Ishikawa (cell line): ENCODE measurements at regions not wholly inside any gene's neighbourhood (a gene's known extent, or its start where the extent isn't known, plus 50 kb on each side); places are given as distances from the start of the nearest gene placed in this dataset.

Source experiments
- CEBPB ChIP-seq: IDR thresholded peaks from 2 replicates; pipeline ENCODE4 v1.6.1; 2012
- CREB1 ChIP-seq: IDR thresholded peaks from 2 replicates; pipeline ENCODE4 v1.6.1; 2012; ENCODE audit warnings: low read depth
- EGR1 ChIP-seq: IDR thresholded peaks from 2 replicates; pipeline ENCODE4 v1.6.1; 2012
- EP300 ChIP-seq: IDR thresholded peaks from 2 replicates; pipeline ENCODE4 v1.6.1; 2012; ENCODE audit warnings: borderline replicate concordance
- FOXM1 ChIP-seq: IDR thresholded peaks from 2 replicates; pipeline ENCODE4 v1.6.1; 2012; ENCODE audit warnings: low read depth, borderline replicate concordance
- NFIC ChIP-seq: IDR thresholded peaks from 2 replicates; pipeline ENCODE4 v1.6.1; 2012
- RAD21 ChIP-seq: IDR thresholded peaks from 2 replicates; pipeline ENCODE4 v1.6.1; 2012; ENCODE audit warnings: low read depth
- REST ChIP-seq: IDR thresholded peaks from 2 replicates; pipeline ENCODE4 v1.6.1; 2012; ENCODE audit warnings: low read depth, mild to moderate bottlenecking
- TAF1 ChIP-seq: IDR thresholded peaks from 2 replicates; pipeline ENCODE4 v1.6.1; 2012; ENCODE audit warnings: low read depth, mild to moderate bottlenecking
- TCF12 ChIP-seq: IDR thresholded peaks from 2 replicates; pipeline ENCODE4 v1.6.1; 2012; ENCODE audit warnings: low read depth
- TEAD4 ChIP-seq: IDR thresholded peaks from 2 replicates; pipeline ENCODE4 v1.6.1; 2012
- YY1 ChIP-seq: IDR thresholded peaks from 2 replicates; pipeline ENCODE4 v1.6.1; 2012; ENCODE audit warnings: low read depth
- ZBTB7A ChIP-seq: IDR thresholded peaks from 2 replicates; pipeline ENCODE4 v1.6.1; 2012; ENCODE audit warnings: low read depth
- TF ChIP-seq, protein P1 (sequence below): IDR thresholded peaks from 2 replicates; pipeline ENCODE4 v1.6.1; 2012
- TF ChIP-seq, protein P2 (sequence below): IDR thresholded peaks from 2 replicates; pipeline ENCODE4 v1.6.1; 2012

DNA sequence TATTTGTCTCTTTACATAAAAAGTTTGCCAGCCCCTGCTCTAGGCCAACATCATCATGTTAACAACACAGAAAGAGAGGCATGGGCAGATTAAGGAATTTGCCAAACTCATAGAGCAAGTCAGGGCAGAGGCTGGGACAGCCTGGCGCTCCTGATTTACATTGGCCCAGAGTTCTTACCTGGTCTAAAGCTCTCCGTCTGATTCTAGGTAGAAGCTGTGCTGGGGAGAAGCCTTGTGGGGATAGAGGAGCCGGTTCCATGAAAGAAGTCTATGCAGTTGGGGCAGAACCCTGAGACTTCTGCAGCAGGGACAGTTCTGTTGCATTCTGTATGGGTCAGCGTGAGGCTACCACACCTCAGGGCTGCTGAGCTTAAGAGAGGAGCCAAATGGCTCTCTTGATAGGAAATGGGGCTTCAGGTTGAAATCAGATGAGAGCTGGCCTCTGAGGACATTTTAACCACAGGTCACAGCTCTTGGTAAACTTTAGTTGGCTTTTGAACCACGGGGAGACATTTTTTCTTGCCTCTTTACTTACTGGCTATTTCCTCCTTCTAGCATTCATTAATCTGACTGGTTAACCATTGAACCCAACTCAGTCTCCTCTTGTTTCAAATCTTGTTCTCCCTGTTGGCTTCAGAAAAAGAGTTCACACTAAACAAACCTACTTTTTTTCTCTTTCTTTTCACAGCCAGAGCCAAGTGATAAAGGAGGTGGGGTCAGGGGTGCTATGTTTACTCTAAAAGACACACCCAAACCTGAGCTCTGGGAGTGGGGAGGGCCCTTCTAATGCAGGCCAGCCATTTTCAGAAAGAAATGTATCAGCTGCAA is 250.7 kb downstream of the OPA1 start:
- TF ChIP-seq, protein P1, sequence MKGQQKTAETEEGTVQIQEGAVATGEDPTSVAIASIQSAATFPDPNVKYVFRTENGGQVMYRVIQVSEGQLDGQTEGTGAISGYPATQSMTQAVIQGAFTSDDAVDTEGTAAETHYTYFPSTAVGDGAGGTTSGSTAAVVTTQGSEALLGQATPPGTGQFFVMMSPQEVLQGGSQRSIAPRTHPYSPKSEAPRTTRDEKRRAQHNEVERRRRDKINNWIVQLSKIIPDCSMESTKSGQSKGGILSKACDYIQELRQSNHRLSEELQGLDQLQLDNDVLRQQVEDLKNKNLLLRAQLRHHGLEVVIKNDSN: no peak
- TF ChIP-seq REST (no peak), YY1 (no peak), EGR1 (no peak), TEAD4 (no peak), EP300 (no peak)

DNA sequence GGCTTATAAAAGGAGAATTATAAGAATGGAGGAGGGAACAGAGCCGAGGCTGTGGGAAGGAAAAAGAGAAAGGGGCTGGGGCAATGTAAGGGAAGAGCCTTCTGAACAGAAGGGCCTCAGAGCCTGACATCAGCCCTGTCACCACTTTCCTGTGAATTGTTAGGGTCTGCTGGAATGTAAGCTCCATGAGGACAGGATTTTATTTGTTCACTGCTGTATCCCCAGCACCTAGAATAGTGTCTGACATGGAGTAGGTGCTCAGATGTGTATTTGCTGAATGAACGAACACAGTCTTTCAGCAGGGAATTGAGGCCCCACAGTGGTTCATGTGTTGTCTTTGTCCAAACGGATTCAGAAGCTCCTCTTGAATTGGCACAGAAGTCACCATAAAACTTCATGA is 251.5 kb downstream of the OPA1 start:
- TF ChIP-seq ZBTB7A: no peak
- TF ChIP-seq FOXM1: no peak
- TF ChIP-seq, protein P1: no peak
- TF ChIP-seq CREB1: no peak
- TF ChIP-seq NFIC: no peak
- no peak for TF ChIP-seq RAD21
- no peak for TF ChIP-seq TAF1
- no peak for TF ChIP-seq REST
- TF ChIP-seq, protein P2, sequence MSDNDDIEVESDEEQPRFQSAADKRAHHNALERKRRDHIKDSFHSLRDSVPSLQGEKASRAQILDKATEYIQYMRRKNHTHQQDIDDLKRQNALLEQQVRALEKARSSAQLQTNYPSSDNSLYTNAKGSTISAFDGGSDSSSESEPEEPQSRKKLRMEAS: no peak
- no peak for TF ChIP-seq TCF12
- no peak for TF ChIP-seq YY1
- no peak for TF ChIP-seq CEBPB
- no peak for TF ChIP-seq EGR1
- no peak for TF ChIP-seq EP300
- no peak for TF ChIP-seq TEAD4

GRCh38 chr3:193845144-193845543 is 252.1 kb downstream of the OPA1 start:
- TF ChIP-seq FOXM1 (no peak), NFIC (no peak), TAF1 (no peak), CREB1 (no peak), EP300 (no peak), EGR1 (no peak), TCF12 (no peak), REST (no peak), TEAD4 (no peak), CEBPB (no peak), RAD21 (no peak), YY1 (no peak), ZBTB7A (no peak)
- TF ChIP-seq, protein P2: no peak
- TF ChIP-seq, protein P1: no peak

GRCh38 chr3:193846569-193846968 is 253.6 kb downstream of the OPA1 start:
- TF ChIP-seq TEAD4: no peak
